Non-pigmented ciliary epithelial cell (primary cell): ENCODE measurements at regions not wholly inside any gene's neighbourhood (a gene's known extent, or its start where the extent isn't known, plus 50 kb on each side); places are given as distances from the start of the nearest gene placed in this dataset.
A peak's percentile ranks its signal among the peaks of the same experiment; 100 is the strongest.
"Not testable (repeated sequence)": the region's sequence is repeated elsewhere in the genome, so short reads cannot be mapped to it uniquely, and the experiment has no call there.

Source experiments
- DNase-seq: peaks from one replicate; pipeline ENCODE4 v3.0.0-alpha.2; 2010; ENCODE audit warnings: low read depth

DNA sequence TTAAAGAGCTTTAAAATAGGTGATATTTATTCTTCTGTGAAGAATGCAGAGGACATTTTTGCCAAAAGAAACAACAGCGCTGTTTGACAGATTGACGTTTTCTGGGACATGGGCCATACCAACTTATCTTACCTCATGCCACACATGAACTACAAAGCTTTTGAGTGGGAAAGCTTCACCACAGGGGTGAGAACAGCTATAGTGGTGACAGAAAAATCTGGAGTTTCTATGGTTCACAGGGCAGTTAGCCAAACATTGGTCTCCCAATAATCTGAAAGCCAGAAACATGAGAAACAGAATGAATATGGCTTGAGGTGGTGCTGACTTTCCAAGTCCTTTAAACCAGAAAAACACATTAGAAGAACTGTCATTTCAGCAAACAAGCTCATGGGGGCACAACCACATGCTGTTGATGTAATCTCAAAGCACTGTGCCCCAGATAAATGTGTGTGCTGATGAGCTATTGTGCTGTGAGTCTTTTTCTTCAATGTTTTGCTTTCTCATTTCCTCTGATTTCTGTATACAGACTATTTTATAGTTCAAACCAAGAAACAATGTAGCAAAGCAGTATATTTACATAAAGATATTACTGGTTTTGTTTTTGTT lies 905.4 kb downstream of the SLC16A7 start:
- peak; percentile 5 for DNase-seq

DNA sequence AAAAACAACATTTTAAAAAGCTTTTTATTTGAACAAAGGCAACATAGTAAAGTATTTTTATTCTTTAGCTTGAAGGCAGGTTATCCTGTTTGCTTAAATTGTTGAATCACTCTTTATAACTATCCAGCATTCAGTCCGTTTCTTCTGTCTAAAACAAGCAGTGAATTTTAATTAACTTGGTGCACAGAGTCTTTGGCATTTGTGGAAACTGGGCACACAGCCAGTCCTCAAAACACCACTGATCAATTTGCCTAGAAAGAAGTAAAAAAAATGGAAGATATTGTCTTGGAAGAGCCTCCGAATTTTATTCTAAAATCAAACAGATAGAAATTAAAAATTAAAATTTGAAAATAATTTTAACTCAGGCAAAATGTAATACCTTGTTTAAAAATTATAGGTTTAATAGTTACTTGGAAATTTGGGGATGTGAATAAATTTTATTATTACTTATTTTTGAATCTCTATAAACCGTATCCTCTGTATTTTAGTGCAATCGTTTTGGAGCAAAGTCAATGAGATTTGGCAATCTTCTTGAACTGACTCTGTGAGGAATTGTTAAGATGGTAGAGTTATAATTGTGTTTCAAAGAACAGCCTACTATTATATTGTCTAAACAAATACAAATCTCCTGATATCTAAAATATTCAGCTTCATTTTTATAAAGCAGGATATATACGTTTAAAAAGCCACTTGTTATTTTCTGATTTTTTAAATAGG lies 927.0 kb downstream of the SLC16A7 start:
- DNase-seq = no peak

- DNase-seq = no peak
Observed at GRCh38 chr12:60529261-60529660, 933.4 kb downstream of the SLC16A7 start.

DNA sequence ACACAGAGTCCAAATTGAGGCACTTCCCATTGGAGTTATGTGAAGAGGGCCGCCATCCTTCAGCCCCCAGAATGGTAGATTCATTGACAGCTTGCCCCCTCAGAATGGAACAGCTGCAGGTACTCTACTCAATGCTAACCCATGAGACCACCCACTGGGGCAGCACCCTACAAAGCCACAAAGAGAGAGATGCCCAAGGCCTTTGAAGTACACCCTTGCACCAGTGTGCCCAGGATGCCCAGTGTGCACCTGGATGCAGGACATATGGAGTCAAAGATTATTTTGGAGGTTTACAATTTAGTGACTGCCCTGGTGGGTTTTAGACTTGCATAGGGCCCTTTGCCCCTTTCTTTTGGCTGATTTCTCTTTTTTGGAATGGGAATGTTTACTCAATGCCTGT lies 933.9 kb downstream of the SLC16A7 start:
- no peak for DNase-seq

DNA sequence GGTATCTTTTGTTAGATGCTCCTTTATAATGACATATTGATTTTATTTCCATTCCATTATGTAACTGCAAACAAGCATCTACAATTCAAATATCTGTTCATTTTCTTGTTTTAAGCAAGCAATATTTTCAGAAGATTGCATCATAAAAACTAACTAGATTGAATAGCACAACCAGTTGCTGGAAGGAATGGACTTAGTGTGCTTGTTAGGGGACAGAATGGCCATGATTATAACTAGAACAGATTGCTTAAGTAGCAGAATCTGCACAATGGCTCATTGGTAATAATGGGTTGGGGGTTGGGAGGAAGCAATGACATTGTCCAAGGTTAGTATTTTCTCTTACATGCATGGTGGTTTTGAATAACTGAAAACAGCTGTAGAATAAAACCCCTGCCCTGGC lies 939.5 kb downstream of the SLC16A7 start:
- no peak for DNase-seq

- DNase-seq = no peak
Observed at GRCh38 chr12:60539592-60539991, 943.8 kb downstream of the SLC16A7 start.

DNA sequence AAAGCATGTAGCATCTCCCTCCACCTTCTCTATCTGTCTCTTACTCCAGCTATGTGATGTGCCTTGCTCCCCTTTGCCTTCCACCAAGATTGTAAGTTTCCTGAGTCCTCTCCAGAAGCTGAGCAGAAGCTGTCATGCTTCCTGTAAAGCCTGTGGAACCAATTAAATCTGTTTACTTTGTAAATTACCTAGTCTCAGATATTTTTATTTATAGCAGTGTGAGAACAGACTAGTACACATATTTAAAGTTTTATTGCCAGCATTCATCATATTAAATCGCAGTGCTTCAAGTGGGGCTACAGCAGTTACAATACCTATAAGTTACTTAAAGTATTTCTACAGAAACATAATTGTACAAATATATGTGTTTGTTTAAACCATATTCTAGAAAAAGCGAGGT lies 973.1 kb downstream of the SLC16A7 start:
- DNase-seq = no peak

DNA sequence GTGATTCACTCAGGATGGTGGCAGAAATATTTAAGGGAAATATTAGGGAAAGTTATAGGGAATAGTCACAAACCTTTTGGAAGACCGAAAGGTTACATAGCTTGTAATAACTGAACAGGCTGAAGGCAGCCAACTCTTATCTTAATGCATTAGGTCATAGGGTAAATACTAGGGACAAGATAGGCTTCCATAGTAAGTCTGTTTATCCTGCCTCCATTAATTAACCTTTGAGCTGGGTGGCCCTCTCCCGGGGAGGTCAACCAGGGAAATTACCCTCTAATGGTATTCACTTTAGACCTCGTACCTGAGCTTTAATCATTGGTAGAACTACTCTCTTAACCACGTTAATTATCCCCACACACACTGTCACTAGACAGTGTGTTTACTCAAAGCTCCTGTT lies 981.8 kb downstream of the SLC16A7 start:
- DNase-seq = no peak

DNA sequence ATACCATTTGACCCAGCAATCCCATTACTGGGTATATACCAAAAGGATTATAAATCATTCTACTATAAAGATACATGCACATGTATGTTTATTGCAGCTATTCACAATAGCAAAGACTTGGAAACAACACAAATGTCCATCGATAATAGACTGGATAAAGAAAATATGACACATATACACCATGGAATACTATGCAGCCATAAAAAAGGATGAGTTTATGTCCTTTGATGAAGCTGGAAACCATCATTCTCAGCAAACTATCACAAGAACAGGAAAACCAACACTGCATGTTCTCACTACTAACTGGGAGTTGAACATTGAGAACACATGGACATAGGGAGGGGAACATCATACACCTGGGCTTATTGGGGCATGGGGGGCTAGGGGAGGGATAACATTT lies 991.8 kb downstream of the SLC16A7 start:
- not testable (repeated sequence) for DNase-seq

GRCh38 chr12:60594035-60594711 lies 998.3 kb downstream of the SLC16A7 start:
- no peak for DNase-seq

- DNase-seq = no peak
Observed at GRCh38 chr12:60602601-60603000, 1006.8 kb downstream of the SLC16A7 start.

GRCh38 chr12:60603475-60603874 lies 1007.6 kb downstream of the SLC16A7 start:
- not testable (repeated sequence) for DNase-seq

DNA sequence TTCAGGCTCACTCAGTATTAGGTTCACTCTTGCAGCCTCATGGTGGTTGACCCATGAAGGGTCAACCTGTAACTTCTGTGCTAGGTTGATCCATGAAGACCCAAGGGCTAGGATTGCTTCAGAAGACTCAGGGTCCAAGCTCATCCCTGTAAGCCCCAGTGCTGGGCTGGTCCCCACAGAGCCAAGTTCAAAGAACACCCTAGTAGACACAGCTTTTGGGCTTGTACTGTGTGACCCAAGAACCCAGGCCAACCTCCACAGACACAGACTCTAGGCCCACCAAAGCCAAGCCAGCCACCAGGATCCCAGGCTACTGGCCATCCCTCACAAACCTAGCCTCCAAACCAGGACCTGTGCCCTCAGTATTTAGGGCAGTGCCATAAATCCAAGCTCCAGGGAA lies 1020.6 kb downstream of the SLC16A7 start:
- no peak for DNase-seq

DNA sequence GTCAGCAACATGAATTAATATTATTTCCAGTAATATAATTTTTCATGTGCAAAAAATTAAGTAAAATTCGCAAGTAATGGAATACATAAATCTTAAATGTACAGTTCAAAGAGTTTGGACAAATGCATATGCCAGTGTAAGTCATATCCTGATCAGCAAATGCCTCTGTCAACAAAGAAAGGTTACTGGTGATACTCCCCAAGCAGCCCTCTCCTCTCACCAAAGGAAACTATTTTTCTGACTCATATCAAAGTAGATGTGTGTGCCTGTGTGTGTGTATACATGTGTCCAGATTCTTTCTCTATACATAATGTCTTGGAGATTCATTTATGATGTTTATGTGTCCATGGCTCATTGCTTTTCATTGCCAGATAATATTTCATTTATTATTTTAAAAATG lies 1035.0 kb downstream of the SLC16A7 start:
- no peak for DNase-seq

- DNase-seq = no peak
Observed at GRCh38 chr12:60644076-60644475, 1048.2 kb downstream of the SLC16A7 start.

- no peak for DNase-seq
Observed at GRCh38 chr12:60666895-60667294, 1071.1 kb downstream of the SLC16A7 start.

DNA sequence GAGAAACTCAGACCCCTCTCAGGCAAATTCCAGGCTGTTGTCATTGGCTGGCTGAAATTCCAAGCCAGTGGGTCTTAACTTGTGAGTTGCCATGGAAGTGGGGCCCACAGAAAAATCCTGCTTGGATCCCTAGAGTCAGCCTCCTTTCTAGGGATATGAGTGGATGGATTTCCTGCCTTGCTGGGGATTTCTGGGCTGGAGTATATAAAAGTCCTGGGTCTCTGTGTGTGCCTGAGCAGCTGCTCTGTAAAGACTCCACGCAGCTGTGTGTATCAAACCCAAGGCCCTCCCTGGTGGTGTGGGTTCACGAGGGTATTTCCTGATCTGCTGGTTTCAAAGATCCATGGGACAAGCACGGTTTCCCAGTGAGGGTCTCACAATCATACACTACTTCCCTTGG lies 1077.1 kb downstream of the SLC16A7 start:
- no peak for DNase-seq

GRCh38 chr12:60684988-60685655 lies 1089.3 kb downstream of the SLC16A7 start:
- DNase-seq = no peak

- DNase-seq = no peak
Observed at GRCh38 chr12:60689137-60689536, 1093.3 kb downstream of the SLC16A7 start.

GRCh38 chr12:60693019-60693626 lies 1097.3 kb downstream of the SLC16A7 start:
- DNase-seq = no peak

DNA sequence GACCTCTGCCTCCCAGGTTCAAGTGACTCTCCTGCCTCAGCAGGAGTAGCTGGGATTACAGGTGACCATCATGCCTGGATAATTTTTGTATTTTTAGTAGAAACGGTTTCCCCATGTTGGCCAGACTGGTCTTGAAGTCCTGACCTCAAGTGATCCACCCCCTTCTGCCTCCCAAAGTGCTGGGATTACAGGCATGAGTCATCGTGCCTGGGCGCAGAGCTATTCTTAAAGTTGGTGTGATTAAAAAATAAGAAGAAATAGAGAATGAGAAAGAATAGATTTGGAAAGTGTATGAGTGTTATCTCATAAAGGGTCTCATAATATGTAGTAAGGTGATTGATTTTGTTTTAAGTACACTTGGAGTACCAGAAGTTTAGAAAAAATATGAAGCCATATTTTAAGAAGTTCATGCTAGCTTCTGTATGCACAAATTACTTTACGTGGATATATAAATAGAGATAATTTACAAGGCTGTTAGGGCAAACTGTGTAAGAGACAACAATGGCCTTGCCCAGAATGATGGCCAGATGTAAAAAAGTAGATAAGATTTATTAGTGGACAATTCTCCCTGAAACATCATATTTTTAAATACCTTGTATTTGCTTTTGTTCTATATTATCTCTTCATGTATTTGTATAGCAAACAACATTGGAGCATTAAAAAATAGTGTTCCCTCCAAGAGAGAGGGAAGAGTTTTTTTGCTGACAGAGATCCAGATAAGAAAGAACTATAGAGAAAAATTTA lies 1108.5 kb downstream of the SLC16A7 start:
- no peak for DNase-seq

DNA sequence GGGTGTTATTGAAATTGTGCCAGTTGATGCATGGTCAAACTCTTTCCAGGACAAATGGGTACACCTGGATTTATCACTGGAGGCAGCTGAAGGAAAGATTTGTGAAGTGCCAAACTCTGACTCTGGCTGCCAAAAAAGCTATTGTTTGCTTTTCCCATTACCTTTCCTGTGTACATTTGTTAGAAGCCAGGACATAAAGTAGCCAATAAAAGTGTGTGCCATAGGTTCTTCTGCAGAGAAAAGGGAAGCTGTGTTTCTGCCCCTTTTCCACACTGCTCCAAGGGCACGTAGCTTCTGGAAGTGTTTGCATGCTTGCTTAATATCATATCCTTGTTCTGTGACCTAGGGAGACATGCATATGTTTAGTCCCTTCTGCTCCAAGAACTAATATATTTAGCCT lies 1114.4 kb downstream of the SLC16A7 start:
- no peak for DNase-seq
